ENCODE measurements at regions not wholly inside any gene's neighbourhood (a gene's known extent, or its start where the extent isn't known, plus 50 kb on each side); places are given as distances from the start of the nearest gene placed in this dataset.
A peak's percentile ranks its signal among the peaks of the same experiment; 100 is the strongest.

- no TSS peak for BruUV-seq (replicated peaks)
- DNase-seq (ENCODE audit: low spot score) = no peak
- H3K27me3 ChIP-seq (replicated peaks; ENCODE audit: insufficient read depth, low read depth, low read length, poor library complexity) = no peaks in the 10 kb centered on the region
- intact Hi-C loops (cut with micrococcal nuclease; ENCODE audit: unreplicated experiment) = no loop called here
- no peak for TF ChIP-seq EZH2 (IDR thresholded peaks at IDR 0.05; ENCODE audit: borderline replicate concordance, low read depth, low read length, poor library complexity, severe bottlenecking)
- TF ChIP-seq CTCF (conservative IDR thresholded peaks at IDR 0.05; ENCODE audit: low read depth, low read length) = no peak
- ChIA-PET POLR2A (ENCODE audit: low non-redundant PET) (no interaction called here), CTCF (no interaction called here)
- no peak overlapping the region for H3K4me3 ChIP-seq (ENCODE audit: low read depth, low read length, poor library complexity, severe bottlenecking)
- no peaks in the 10 kb centered on the region for H3K4me1 ChIP-seq (ENCODE audit: insufficient read depth, low read length, poor library complexity, severe bottlenecking)
- no peak overlapping the region for H3K27ac ChIP-seq (ENCODE audit: low read depth, low read length, poor library complexity, severe bottlenecking)
- no peaks in the 10 kb centered on the region for H3K9me3 ChIP-seq (ENCODE audit: low read depth, low read length, poor library complexity, severe bottlenecking)
- H3K36me3 ChIP-seq (ENCODE audit: insufficient read depth, low read length, poor library complexity, severe bottlenecking) = no peaks in the 10 kb centered on the region
Measured at GRCh38 chr14:49193332-49194065, 392.7 kb downstream of the RPS29 start.

DNA sequence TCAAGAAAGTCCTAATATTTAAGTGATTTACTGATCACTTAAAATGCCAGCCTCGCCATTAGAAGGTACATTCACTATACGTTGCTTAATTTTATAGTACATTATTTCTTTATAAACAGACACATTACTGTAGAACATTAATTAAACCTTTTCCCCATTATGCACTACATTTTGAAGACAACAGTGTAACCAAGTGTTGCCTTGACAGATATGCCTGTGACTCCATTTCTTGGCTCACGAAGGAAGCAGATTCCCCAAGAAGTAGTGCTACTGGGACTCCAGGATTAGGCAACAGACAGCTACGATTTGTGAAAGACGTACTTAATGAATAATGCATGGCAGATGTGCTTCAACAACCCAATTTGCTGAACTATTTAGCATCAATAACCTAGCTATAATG lies 394.8 kb downstream of the RPS29 start:
- Histone ChIP-seq H3K9me3 (ENCODE audit: low read depth, low read length, poor library complexity, severe bottlenecking) (no peaks in the 10 kb centered on the region), H3K4me3 (ENCODE audit: low read depth, low read length, poor library complexity, severe bottlenecking) (no peak overlapping the region), H3K4me1 (ENCODE audit: insufficient read depth, low read length, poor library complexity, severe bottlenecking) (no peaks in the 10 kb centered on the region), H3K36me3 (ENCODE audit: insufficient read depth, low read length, poor library complexity, severe bottlenecking) (no peaks in the 10 kb centered on the region), H3K27ac (ENCODE audit: low read depth, low read length, poor library complexity, severe bottlenecking) (no peak overlapping the region), H3K27me3 (replicated peaks; ENCODE audit: insufficient read depth, low read depth, low read length, poor library complexity) (no peaks in the 10 kb centered on the region)
- DNase-seq (ENCODE audit: low spot score) = peak; percentile 8
- TF ChIP-seq EZH2 (IDR thresholded peaks at IDR 0.05; ENCODE audit: borderline replicate concordance, low read depth, low read length, poor library complexity, severe bottlenecking) (no peak), CTCF (conservative IDR thresholded peaks at IDR 0.05; ENCODE audit: low read depth, low read length) (no peak)
- intact Hi-C loops (cut with micrococcal nuclease; ENCODE audit: unreplicated experiment) = no loop called here
- CTCF ChIA-PET = no interaction called here
- BruUV-seq (replicated peaks) = no TSS peak
- POLR2A ChIA-PET (ENCODE audit: low non-redundant PET) = no interaction called here

- no peak for TF ChIP-seq EZH2 (IDR thresholded peaks at IDR 0.05; ENCODE audit: borderline replicate concordance, low read depth, low read length, poor library complexity, severe bottlenecking)
- no peak for TF ChIP-seq CTCF (conservative IDR thresholded peaks at IDR 0.05; ENCODE audit: low read depth, low read length)
- no peak for DNase-seq (ENCODE audit: low spot score)
- no TSS peak for BruUV-seq (replicated peaks)
- ChIA-PET POLR2A (ENCODE audit: low non-redundant PET) (no interaction called here), CTCF (no interaction called here)
- Histone ChIP-seq H3K9me3 (ENCODE audit: low read depth, low read length, poor library complexity, severe bottlenecking) (no peaks in the 10 kb centered on the region), H3K27ac (ENCODE audit: low read depth, low read length, poor library complexity, severe bottlenecking) (no peak overlapping the region), H3K36me3 (ENCODE audit: insufficient read depth, low read length, poor library complexity, severe bottlenecking) (no peaks in the 10 kb centered on the region), H3K27me3 (replicated peaks; ENCODE audit: insufficient read depth, low read depth, low read length, poor library complexity) (no peaks in the 10 kb centered on the region), H3K4me3 (ENCODE audit: low read depth, low read length, poor library complexity, severe bottlenecking) (no peak overlapping the region), H3K4me1 (ENCODE audit: insufficient read depth, low read length, poor library complexity, severe bottlenecking) (no peaks in the 10 kb centered on the region)
- intact Hi-C loops (cut with micrococcal nuclease; ENCODE audit: unreplicated experiment) = no loop called here
Measured at GRCh38 chr14:49189375-49189774, 396.8 kb downstream of the RPS29 start.
